ENCODE measurements at regions not wholly inside any gene's neighbourhood (a gene's known extent, or its start where the extent isn't known, plus 50 kb on each side); places are given as distances from the start of the nearest gene placed in this dataset.

DNA sequence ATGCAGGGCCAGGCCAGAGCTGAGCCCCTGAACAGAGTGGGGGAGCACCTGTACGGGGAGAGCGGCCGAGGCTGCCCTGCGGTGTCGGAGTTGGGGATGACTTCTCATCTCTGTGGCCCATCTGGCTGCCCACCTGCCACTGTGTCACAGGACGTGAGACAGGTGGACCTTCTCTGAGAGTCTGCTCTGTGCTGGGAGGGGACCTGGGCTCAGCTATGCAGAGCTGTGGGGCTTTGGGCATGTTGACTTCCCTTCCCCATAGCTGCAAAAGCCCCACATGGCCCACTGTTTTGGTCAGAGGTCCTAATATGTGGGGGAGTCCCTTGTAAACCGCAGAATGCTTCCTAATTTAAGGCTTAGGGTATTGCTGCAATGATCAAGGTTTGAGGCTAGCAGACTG lies 68.0 kb upstream of the TRPM1 start:
- TF ChIP-seq, protein P1, sequence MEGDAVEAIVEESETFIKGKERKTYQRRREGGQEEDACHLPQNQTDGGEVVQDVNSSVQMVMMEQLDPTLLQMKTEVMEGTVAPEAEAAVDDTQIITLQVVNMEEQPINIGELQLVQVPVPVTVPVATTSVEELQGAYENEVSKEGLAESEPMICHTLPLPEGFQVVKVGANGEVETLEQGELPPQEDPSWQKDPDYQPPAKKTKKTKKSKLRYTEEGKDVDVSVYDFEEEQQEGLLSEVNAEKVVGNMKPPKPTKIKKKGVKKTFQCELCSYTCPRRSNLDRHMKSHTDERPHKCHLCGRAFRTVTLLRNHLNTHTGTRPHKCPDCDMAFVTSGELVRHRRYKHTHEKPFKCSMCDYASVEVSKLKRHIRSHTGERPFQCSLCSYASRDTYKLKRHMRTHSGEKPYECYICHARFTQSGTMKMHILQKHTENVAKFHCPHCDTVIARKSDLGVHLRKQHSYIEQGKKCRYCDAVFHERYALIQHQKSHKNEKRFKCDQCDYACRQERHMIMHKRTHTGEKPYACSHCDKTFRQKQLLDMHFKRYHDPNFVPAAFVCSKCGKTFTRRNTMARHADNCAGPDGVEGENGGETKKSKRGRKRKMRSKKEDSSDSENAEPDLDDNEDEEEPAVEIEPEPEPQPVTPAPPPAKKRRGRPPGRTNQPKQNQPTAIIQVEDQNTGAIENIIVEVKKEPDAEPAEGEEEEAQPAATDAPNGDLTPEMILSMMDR (conservative IDR thresholded peaks at IDR 0.05), result no peak
- TF ChIP-seq ZFX (IDR thresholded peaks at IDR 0.05), result 0 out of 2 replicates have a peak, but pooled peaks have one; percentile 6
- H3K27ac ChIP-seq, result no peak overlapping the region

DNA sequence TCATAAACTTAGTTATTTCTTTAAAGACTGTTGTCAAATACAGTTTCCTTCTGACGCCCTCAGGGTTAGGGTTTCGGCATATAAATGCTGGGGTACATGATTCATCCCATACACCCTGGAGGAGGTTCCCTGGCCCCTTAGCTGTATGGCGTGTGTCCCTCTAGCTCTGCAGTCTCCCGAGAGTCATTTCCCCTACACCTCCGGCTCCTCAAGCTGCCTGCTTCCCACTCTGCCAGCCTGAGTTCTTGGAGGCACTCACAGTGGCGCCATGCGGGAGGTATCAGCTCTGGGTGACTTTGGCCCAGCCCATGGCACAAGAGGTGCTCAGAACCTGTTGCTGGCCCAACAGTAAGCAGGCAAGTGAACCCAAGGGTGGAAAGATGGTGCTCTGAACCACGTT lies 70.2 kb upstream of the TRPM1 start:
- TF ChIP-seq, protein P1 (conservative IDR thresholded peaks at IDR 0.05), result no peak
- H3K27ac ChIP-seq, result no peak overlapping the region

DNA sequence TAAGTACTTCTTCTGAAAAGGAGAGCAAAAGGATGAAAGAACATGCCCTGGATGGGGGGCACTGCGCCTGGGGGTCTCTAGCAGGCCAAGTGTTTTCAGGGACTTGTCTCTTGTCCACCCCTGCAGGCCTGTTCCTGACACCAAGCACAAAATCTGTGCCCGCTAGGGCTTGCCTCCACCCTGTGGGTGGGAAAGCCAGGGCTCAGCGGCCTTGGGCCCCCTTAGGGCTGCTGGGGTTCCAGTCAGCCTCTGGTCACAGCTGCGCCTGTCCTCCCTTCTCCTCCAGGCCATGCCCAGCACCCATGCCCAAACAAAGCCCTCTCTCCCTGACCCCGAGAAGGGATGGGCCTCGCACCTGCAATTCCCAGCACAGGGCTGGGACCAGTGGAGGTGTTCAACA lies 71.1 kb upstream of the TRPM1 start:
- no peak overlapping the region for H3K27ac ChIP-seq
- TF ChIP-seq, protein P1 (conservative IDR thresholded peaks at IDR 0.05), result no peak
- no peak for TF ChIP-seq ZFX (IDR thresholded peaks at IDR 0.05)

DNA sequence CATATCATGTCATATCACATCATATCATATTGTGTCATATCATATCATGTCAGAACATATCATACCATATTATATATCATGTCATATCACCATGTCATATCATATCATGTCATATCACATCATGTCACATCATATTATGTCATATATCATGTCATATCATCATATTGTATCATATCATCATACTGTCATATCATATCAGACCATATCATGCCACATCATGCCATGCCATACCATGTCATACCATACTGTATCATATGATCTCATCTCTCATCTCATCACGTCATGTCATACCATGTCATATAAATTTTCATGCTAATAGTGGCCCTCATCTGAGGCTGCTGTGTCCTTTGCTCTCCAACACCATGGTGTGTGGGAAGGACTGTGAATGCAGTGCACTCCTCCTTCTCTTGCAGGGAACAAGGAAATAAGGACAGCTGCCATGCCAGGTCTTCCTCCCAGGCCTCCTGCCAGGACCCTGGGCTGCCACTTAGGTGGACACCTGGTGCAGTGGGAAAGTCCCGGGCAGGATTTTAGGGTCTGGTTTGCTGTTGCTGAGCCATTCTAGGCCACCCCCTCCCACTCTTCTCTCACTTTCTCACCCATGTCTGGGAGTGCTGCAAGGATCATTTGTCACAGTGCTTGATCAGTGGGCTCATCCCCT lies 72.4 kb upstream of the TRPM1 start:
- no peak overlapping the region for H3K27ac ChIP-seq
- TF ChIP-seq ZFX (IDR thresholded peaks at IDR 0.05), result no peak
- TF ChIP-seq, protein P1 (conservative IDR thresholded peaks at IDR 0.05), result no peak

DNA sequence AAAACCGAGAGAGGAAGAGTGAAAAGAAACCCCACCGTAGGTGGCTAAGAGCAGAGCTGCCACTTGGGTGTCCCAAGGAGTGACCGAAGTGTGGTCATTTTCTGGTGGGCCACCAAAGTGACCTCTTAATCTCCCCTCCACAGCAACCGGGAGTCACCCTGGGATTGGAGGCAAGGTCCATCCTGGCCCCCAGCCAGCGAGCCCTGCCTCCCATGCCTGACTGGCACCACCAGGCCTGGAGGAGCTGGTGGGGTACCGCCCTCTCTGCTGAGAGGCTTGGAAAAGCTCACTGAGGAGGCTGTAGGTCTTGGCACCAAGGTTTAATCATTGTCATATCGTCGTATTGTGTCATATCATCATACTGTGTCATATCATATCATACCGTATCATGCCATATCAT lies 74.0 kb upstream of the TRPM1 start:
- no peak for TF ChIP-seq ZFX (IDR thresholded peaks at IDR 0.05)
- TF ChIP-seq, protein P1 (conservative IDR thresholded peaks at IDR 0.05), result no peak
- H3K27ac ChIP-seq, result no peak overlapping the region

DNA sequence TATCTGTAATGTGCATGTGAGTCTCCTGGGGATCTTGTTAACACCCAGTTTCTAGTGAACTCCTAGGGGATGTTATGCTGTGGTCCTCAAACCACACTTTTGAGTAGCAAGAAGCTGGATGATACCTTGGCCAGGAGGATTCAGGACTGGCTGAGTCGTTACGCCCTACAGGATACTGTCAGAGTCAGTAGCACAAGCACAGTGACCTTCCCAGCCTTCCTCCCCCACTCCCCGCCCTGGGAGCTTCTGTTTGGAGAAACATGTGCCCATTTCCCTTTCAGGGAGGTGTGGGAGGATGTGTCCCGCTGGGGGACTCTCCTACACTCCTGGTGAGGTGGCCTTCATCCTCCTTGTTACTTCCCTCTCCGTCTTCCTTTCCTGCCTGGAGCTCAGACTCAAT lies 76.4 kb upstream of the TRPM1 start:
- TF ChIP-seq, protein P1 (conservative IDR thresholded peaks at IDR 0.05), result no peak
- TF ChIP-seq ZFX (IDR thresholded peaks at IDR 0.05), result no peak
- no peak overlapping the region for H3K27ac ChIP-seq

DNA sequence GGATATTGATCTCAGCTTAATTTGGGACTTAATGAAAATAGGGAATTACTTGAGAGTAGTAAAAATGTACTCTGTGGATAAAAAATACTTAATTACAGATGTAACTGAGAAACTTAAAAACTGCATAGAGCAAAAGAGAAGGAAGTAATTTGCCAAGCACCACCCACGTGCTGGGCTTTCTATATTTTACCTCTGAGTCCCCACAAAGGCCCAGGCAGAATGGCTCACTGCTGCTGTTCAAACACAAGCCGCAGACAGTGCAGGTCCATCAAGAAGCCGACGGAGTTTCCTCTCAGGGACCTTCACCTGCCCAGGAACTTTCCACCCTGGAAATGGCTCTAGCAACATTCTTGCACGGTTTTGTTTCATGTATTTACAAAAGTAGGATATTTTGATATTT lies 77.2 kb upstream of the TRPM1 start:
- no peak for TF ChIP-seq ZFX (IDR thresholded peaks at IDR 0.05)
- TF ChIP-seq, protein P1 (conservative IDR thresholded peaks at IDR 0.05), result no peak
- no peak overlapping the region for H3K27ac ChIP-seq

Measured in C4-2B (cell line).